Fibroblast of skin of left biceps (primary cell): ENCODE measurements at regions not wholly inside any gene's neighbourhood (a gene's known extent, or its start where the extent isn't known, plus 50 kb on each side); places are given as distances from the start of the nearest gene placed in this dataset.
A peak's percentile ranks its signal among the peaks of the same experiment; 100 is the strongest.

Experiments
- DNase-seq, 2 experiments: peaks; one replicate each; pipeline ENCODE4 v3.0.0-alpha.2; 2013; ENCODE audit warnings: low read depth in 2 of 2

- DNase-seq: no peak
Measured at GRCh38 chrX:100120956-100121355, 289.1 kb downstream of the PCDH19 start.

GRCh38 chrX:100098660-100099375 lies 311.3 kb downstream of the PCDH19 start:
- DNase-seq: peak; percentile 50 to 59

- DNase-seq: peak; percentile 47 to 48
Measured at GRCh38 chrX:100090931-100091330, 319.1 kb downstream of the PCDH19 start.

- no peak for DNase-seq
Measured at GRCh38 chrX:100089724-100090123, 320.3 kb downstream of the PCDH19 start.

GRCh38 chrX:100085846-100086245 lies 324.2 kb downstream of the PCDH19 start:
- peak in 1 of 2 experiments; percentile 13 for DNase-seq

GRCh38 chrX:100083211-100083610 lies 326.9 kb downstream of the PCDH19 start:
- DNase-seq: no peak

- no peak for DNase-seq
Measured at GRCh38 chrX:100081503-100081902, 328.6 kb downstream of the PCDH19 start.

GRCh38 chrX:100076031-100076430 lies 334.0 kb downstream of the PCDH19 start:
- DNase-seq: no peak

- peak in 1 of 2 experiments; percentile 13 for DNase-seq
Measured at GRCh38 chrX:100072336-100072735, 337.7 kb downstream of the PCDH19 start.

- DNase-seq: no peak
Measured at GRCh38 chrX:100070334-100070849, 339.7 kb downstream of the PCDH19 start.

GRCh38 chrX:100048156-100048555 lies 361.9 kb downstream of the PCDH19 start:
- DNase-seq: no peak
